ENCODE measurements at regions not wholly inside any gene's neighbourhood (a gene's known extent, or its start where the extent isn't known, plus 50 kb on each side); places are given as distances from the start of the nearest gene placed in this dataset.
A peak's percentile ranks its signal among the peaks of the same experiment; 100 is the strongest.

- no peak overlapping the region for H3K27ac ChIP-seq (ENCODE audit: low read depth, low read length)
- no peak overlapping the region for H3K4me3 ChIP-seq (ENCODE audit: low read depth in 1 of 2, low read length in 2 of 2)
Observed at GRCh38 chr5:68528821-68529273, 313.3 kb downstream of the PIK3R1 start.

GRCh38 chr5:68529581-68529980 lies 314.0 kb downstream of the PIK3R1 start:
- Histone ChIP-seq H3K4me3 (ENCODE audit: low read depth in 1 of 2, low read length in 2 of 2) (no peak overlapping the region), H3K27me3 (ENCODE audit: control insufficient read depth in 1 of 2, insufficient read depth in 2 of 2, low read length in 2 of 2) (no peaks in the 10 kb centered on the region), H3K9ac (ENCODE audit: low read depth in 1 of 2, low read length in 2 of 2) (no peak overlapping the region), H3K9me3 (ENCODE audit: control insufficient read depth in 1 of 2, low read length in 2 of 2) (peaks cover 0 to 6% of the 10 kb centered on the region in 2 donors), H3K36me3 (ENCODE audit: control insufficient read depth in 1 of 2, insufficient read depth in 2 of 2, low read length in 2 of 2) (no peaks in the 10 kb centered on the region), H3K4me1 (ENCODE audit: control insufficient read depth in 1 of 2, insufficient read depth in 2 of 2, low read length in 2 of 2) (peaks cover 16 to 17% of the 10 kb centered on the region in 2 donors), H3K27ac (ENCODE audit: low read depth, low read length) (no peak overlapping the region)

More at GRCh38 chr5:68528821-68529273, 313.3 kb downstream of the PIK3R1 start:
- H3K27me3 ChIP-seq (ENCODE audit: control insufficient read depth in 1 of 2, insufficient read depth in 2 of 2, low read length in 2 of 2), result no peaks in the 10 kb centered on the region
- no peaks in the 10 kb centered on the region for H3K36me3 ChIP-seq (ENCODE audit: control insufficient read depth in 1 of 2, insufficient read depth in 2 of 2, low read length in 2 of 2)
- H3K9me3 ChIP-seq (ENCODE audit: control insufficient read depth in 1 of 2, low read length in 2 of 2), result peaks cover 0 to 6% of the 10 kb centered on the region in 2 donors
- no peak overlapping the region for H3K9ac ChIP-seq (ENCODE audit: low read depth in 1 of 2, low read length in 2 of 2)
- peaks cover 9 to 12% of the 10 kb centered on the region in 2 donors for H3K4me1 ChIP-seq (ENCODE audit: control insufficient read depth in 1 of 2, insufficient read depth in 2 of 2, low read length in 2 of 2)

- H3K27ac ChIP-seq (ENCODE audit: low read depth, low read length), result no peak overlapping the region
- no peak overlapping the region for H3K9ac ChIP-seq (ENCODE audit: low read depth in 1 of 2, low read length in 2 of 2)
- H3K36me3 ChIP-seq (ENCODE audit: control insufficient read depth in 1 of 2, insufficient read depth in 2 of 2, low read length in 2 of 2), result no peaks in the 10 kb centered on the region
- no peak overlapping the region for H3K4me3 ChIP-seq (ENCODE audit: low read depth in 1 of 2, low read length in 2 of 2)
- no peaks in the 10 kb centered on the region for H3K27me3 ChIP-seq (ENCODE audit: control insufficient read depth in 1 of 2, insufficient read depth in 2 of 2, low read length in 2 of 2)
- H3K9me3 ChIP-seq (ENCODE audit: control insufficient read depth in 1 of 2, low read length in 2 of 2), result peaks cover 0 to 6% of the 10 kb centered on the region in 2 donors
- H3K4me1 ChIP-seq (ENCODE audit: control insufficient read depth in 1 of 2, insufficient read depth in 2 of 2, low read length in 2 of 2), result peaks cover 17 to 19% of the 10 kb centered on the region in 2 donors
Observed at GRCh38 chr5:68531970-68532369, 316.4 kb downstream of the PIK3R1 start.

DNA sequence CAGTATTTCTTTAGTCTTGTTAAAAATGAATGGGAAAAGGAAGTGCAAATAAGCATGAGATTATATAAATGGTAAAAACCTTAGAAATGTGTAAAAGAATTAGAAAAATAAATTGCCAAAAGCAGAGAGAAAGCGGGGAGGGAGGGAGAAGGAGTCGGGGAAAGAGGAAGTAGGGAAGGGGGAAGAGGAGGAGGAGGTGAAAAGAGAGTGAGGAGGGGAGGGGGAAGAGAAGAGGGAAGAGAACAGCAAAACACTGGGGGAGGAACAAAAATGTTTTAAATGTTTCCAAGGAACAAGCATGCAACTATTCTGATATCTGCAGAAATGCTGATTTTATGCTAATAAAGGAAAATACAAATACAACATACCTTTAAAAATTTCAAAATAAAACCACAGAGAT lies 317.5 kb downstream of the PIK3R1 start:
- Histone ChIP-seq H3K27ac (ENCODE audit: low read depth, low read length) (no peak overlapping the region), H3K36me3 (ENCODE audit: control insufficient read depth in 1 of 2, insufficient read depth in 2 of 2, low read length in 2 of 2) (no peaks in the 10 kb centered on the region), H3K9ac (ENCODE audit: low read depth in 1 of 2, low read length in 2 of 2) (no peak overlapping the region), H3K4me3 (ENCODE audit: low read depth in 1 of 2, low read length in 2 of 2) (no peak overlapping the region), H3K4me1 (ENCODE audit: control insufficient read depth in 1 of 2, insufficient read depth in 2 of 2, low read length in 2 of 2) (peaks cover 17 to 19% of the 10 kb centered on the region in 2 donors), H3K27me3 (ENCODE audit: control insufficient read depth in 1 of 2, insufficient read depth in 2 of 2, low read length in 2 of 2) (no peaks in the 10 kb centered on the region), H3K9me3 (ENCODE audit: control insufficient read depth in 1 of 2, low read length in 2 of 2) (peaks cover 0 to 3% of the 10 kb centered on the region in 2 donors)

DNA sequence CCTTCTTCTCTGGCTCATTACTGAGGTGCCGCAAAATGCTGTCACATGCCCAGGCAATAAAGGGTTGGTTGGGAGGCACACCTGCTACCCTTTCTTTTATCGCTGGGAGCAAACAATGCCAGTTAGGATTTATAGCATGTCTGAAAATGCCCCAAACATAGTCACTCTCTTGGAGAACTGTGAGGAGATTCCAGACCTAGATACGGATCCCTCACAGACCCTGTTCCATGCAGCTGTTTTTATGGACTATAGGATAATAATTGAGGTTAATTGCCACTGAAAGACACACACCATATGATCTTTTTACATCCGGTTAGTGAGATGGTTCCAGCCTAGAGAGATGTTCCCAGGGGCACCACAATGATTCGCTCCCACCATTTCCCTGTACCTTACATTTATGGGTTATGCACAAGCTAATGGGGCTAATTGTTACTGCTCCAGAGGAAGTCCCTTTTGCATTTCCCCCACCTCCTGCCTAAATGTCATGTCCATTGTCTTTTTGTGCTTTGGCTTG lies 318.1 kb downstream of the PIK3R1 start:
- H3K9me3 ChIP-seq (ENCODE audit: control insufficient read depth in 1 of 2, low read length in 2 of 2), result no peaks in the 10 kb centered on the region
- H3K27me3 ChIP-seq (ENCODE audit: control insufficient read depth in 1 of 2, insufficient read depth in 2 of 2, low read length in 2 of 2), result no peaks in the 10 kb centered on the region
- peaks cover 17 to 19% of the 10 kb centered on the region in 2 donors for H3K4me1 ChIP-seq (ENCODE audit: control insufficient read depth in 1 of 2, insufficient read depth in 2 of 2, low read length in 2 of 2)
- H3K36me3 ChIP-seq (ENCODE audit: control insufficient read depth in 1 of 2, insufficient read depth in 2 of 2, low read length in 2 of 2), result no peaks in the 10 kb centered on the region
- no peak overlapping the region for H3K4me3 ChIP-seq (ENCODE audit: low read depth in 1 of 2, low read length in 2 of 2)
- no peak overlapping the region for H3K27ac ChIP-seq (ENCODE audit: low read depth, low read length)
- H3K9ac ChIP-seq (ENCODE audit: low read depth in 1 of 2, low read length in 2 of 2), result no peak overlapping the region

GRCh38 chr5:68534131-68534940 lies 318.8 kb downstream of the PIK3R1 start:
- Histone ChIP-seq H3K9ac (ENCODE audit: low read depth in 1 of 2, low read length in 2 of 2) (no peak overlapping the region), H3K27ac (ENCODE audit: low read depth, low read length) (no peak overlapping the region), H3K27me3 (ENCODE audit: control insufficient read depth in 1 of 2, insufficient read depth in 2 of 2, low read length in 2 of 2) (no peaks in the 10 kb centered on the region), H3K9me3 (ENCODE audit: control insufficient read depth in 1 of 2, low read length in 2 of 2) (no peaks in the 10 kb centered on the region), H3K4me3 (ENCODE audit: low read depth in 1 of 2, low read length in 2 of 2) (peak overlapping the region in 1 of 2 donors; percentile 3), H3K4me1 (ENCODE audit: control insufficient read depth in 1 of 2, insufficient read depth in 2 of 2, low read length in 2 of 2) (peaks cover 17 to 19% of the 10 kb centered on the region in 2 donors), H3K36me3 (ENCODE audit: control insufficient read depth in 1 of 2, insufficient read depth in 2 of 2, low read length in 2 of 2) (no peaks in the 10 kb centered on the region)

DNA sequence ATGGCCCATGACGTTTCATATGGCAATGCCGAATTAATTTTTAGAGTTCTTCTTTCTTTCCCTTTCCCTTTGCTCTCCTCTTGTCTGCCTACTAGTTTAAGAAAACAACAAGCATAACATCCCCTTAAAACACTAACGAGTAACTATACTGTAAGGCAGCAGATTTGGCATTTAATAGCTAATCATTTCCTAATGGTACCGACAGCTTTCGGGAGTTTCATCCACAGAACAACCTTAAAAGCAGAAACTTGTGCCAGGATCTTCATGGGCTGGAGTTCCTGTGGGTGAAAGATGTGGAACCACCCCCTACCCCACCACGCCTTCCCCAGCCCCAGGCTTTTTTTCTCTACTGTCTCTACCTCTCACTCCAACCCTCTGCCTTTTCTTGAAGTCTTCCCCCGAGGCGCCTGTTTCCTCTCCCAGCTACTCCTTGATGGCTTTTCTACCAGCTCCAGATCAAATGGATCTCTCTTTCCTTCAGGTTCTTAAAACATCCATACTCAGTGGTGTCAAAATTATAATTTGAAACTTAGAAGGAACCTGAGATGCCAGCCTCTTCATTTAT lies 319.5 kb downstream of the PIK3R1 start:
- H3K36me3 ChIP-seq (ENCODE audit: control insufficient read depth in 1 of 2, insufficient read depth in 2 of 2, low read length in 2 of 2), result no peaks in the 10 kb centered on the region
- no peaks in the 10 kb centered on the region for H3K9me3 ChIP-seq (ENCODE audit: control insufficient read depth in 1 of 2, low read length in 2 of 2)
- H3K4me3 ChIP-seq (ENCODE audit: low read depth in 1 of 2, low read length in 2 of 2), result peak overlapping the region in 1 of 2 donors; percentile 3
- H3K27ac ChIP-seq (ENCODE audit: low read depth, low read length), result no peak overlapping the region
- no peaks in the 10 kb centered on the region for H3K27me3 ChIP-seq (ENCODE audit: control insufficient read depth in 1 of 2, insufficient read depth in 2 of 2, low read length in 2 of 2)
- H3K4me1 ChIP-seq (ENCODE audit: control insufficient read depth in 1 of 2, insufficient read depth in 2 of 2, low read length in 2 of 2), result peaks cover 17 to 19% of the 10 kb centered on the region in 2 donors
- H3K9ac ChIP-seq (ENCODE audit: low read depth in 1 of 2, low read length in 2 of 2), result no peak overlapping the region

DNA sequence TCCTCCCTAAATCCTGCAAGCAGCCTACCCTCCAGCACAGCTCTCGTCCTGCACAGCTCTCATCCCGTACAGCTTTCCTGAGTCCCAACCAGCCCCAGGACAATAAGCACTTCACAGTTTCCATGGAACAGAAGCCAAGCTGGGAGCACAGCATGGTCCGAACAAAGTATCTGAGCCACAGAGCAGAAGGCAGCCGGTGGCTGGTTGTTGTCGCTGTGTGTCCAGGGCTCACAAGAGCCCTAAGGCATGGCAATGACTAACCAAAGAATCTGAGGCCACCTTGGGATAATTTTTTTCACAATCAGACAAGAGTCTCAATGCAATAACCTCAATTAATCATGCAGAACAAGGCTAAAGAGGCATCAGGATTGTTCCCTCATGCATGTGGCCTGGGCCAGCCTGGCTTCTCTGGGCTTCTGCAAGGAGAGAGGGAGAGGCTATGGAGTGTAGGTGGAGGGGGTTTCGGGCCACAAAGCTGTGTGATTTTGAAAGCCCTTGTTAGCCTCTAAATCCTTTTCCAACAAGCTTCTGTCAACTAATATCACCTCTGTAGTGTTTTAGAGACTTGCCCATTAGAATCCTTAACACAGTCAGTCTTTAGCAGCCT lies 323.4 kb downstream of the PIK3R1 start:
- H3K9ac ChIP-seq (ENCODE audit: low read depth in 1 of 2, low read length in 2 of 2), result no peak overlapping the region
- H3K4me1 ChIP-seq (ENCODE audit: control insufficient read depth in 1 of 2, insufficient read depth in 2 of 2, low read length in 2 of 2), result peaks cover 6 to 7% of the 10 kb centered on the region in 2 donors
- no peaks in the 10 kb centered on the region for H3K36me3 ChIP-seq (ENCODE audit: control insufficient read depth in 1 of 2, insufficient read depth in 2 of 2, low read length in 2 of 2)
- no peaks in the 10 kb centered on the region for H3K27me3 ChIP-seq (ENCODE audit: control insufficient read depth in 1 of 2, insufficient read depth in 2 of 2, low read length in 2 of 2)
- no peak overlapping the region for H3K4me3 ChIP-seq (ENCODE audit: low read depth in 1 of 2, low read length in 2 of 2)
- no peaks in the 10 kb centered on the region for H3K9me3 ChIP-seq (ENCODE audit: control insufficient read depth in 1 of 2, low read length in 2 of 2)
- H3K27ac ChIP-seq (ENCODE audit: low read depth, low read length), result no peak overlapping the region

- Histone ChIP-seq H3K9me3 (ENCODE audit: control insufficient read depth in 1 of 2, low read length in 2 of 2) (no peaks in the 10 kb centered on the region), H3K27me3 (ENCODE audit: control insufficient read depth in 1 of 2, insufficient read depth in 2 of 2, low read length in 2 of 2) (no peaks in the 10 kb centered on the region), H3K27ac (ENCODE audit: low read depth, low read length) (no peak overlapping the region), H3K36me3 (ENCODE audit: control insufficient read depth in 1 of 2, insufficient read depth in 2 of 2, low read length in 2 of 2) (no peaks in the 10 kb centered on the region), H3K4me3 (ENCODE audit: low read depth in 1 of 2, low read length in 2 of 2) (no peak overlapping the region), H3K9ac (ENCODE audit: low read depth in 1 of 2, low read length in 2 of 2) (no peak overlapping the region), H3K4me1 (ENCODE audit: control insufficient read depth in 1 of 2, insufficient read depth in 2 of 2, low read length in 2 of 2) (no peaks in the 10 kb centered on the region)
Observed at GRCh38 chr5:68540798-68541590, 325.4 kb downstream of the PIK3R1 start.

All from duodenal mucosa (tissue), 2 donors.